HG02938 (cell line): ENCODE measurements at regions not wholly inside any gene's neighbourhood (a gene's known extent, or its start where the extent isn't known, plus 50 kb on each side); places are given as distances from the start of the nearest gene placed in this dataset.
"Not testable (repeated sequence)": the region's sequence is repeated elsewhere in the genome, so short reads cannot be mapped to it uniquely, and the experiment has no call there.

ENCODE experiments used
- ATAC-seq: cut with Tn5 transposase; IDR thresholded peaks from one replicate; pipeline ENCODE4 v1.9.1; 2021; ENCODE audit warnings: mild to moderate bottlenecking, moderate library complexity; ENCODE audit not compliant: unreplicated experiment

- ATAC-seq, result no peak
These were observed 625.1 kb upstream of the ANKRD30A start for GRCh38 chr10:36500266-36500665.

- no peak for ATAC-seq
These were observed 625.7 kb upstream of the ANKRD30A start for GRCh38 chr10:36499693-36500092.

DNA sequence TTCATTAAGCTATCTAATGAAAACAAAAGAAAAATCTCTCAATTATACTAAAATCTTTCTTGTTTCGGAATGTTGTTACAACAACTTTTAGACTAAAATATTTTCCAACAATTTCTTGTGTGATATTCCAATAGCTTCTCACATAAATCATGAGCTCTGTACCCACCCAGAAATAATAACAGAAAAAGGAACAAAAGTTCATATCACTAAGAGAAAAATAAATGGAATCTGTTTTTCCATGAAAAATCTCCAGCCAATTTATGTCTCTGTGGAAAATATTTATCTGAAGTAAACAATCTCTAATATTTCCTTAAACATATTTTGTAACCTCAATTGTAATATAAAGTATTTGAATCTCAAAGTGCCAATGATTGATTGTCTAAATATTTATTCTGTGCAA is 628.6 kb upstream of the ANKRD30A start:
- ATAC-seq, result no peak

DNA sequence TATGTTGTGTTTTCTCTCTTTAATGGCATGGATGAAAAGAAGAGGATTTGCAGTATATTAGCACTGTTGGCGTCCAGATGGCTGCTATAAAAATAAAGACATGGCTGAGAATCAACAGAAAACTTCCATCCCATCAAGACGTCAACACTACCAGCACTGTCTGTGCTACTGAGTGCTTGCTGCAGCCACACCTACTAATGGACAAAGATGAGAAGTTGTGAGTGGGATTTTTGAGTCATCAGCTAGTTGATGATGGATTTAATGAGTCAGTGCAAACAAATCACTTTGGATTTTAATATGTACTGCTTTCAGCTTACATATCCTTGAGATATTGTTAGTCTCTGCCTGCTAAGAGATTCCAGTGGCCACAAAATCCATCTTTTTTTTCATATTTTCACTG is 631.0 kb upstream of the ANKRD30A start:
- ATAC-seq, result no peak

GRCh38 chr10:36493516-36493880 is 631.9 kb upstream of the ANKRD30A start:
- ATAC-seq, result no peak

GRCh38 chr10:36492590-36493515 is 632.5 kb upstream of the ANKRD30A start:
- no peak for ATAC-seq

DNA sequence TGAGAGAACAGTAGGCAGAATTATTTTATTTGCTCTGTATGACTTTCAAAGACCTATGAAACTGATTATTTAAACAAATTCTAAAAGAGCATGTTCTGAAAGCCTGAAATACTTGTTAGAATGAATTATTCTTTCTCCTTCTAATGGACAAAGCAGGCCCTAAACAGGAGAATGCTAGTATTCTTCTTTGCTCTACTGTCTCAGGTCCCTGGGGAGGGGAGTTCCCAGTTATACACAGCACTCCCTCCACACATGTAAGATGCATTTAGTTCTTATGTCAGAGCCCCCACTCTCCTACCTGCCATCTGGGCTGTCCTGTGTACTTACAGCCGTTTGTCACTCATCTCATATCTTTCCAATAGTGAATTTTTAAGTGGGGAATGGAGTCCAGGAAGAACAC is 633.5 kb upstream of the ANKRD30A start:
- ATAC-seq, result no peak

GRCh38 chr10:36489611-36490228 is 635.7 kb upstream of the ANKRD30A start:
- ATAC-seq, result no peak

DNA sequence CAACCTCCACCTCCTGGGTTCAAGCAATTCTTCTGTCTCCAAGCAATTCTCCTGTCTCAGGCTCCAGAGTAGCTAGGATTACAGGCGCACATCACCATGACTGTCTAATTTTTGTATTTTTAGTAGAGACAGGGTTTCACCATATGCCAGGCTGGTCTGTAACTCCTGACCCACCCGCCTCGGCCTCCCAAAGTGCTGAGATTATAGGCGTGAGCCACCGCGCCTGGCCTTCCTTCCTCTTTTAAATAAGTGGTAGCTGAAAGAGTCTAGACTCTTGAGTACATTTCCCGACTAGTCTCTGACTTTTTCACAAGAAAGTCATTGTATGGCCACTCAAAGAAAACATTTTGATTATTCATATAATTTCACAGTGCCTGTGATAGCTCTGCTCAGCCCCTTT is 636.2 kb upstream of the ANKRD30A start:
- no peak for ATAC-seq

- no peak for ATAC-seq
These were observed 636.8 kb upstream of the ANKRD30A start for GRCh38 chr10:36488579-36488978.

GRCh38 chr10:36479073-36479472 is 646.3 kb upstream of the ANKRD30A start:
- ATAC-seq, result no peak

DNA sequence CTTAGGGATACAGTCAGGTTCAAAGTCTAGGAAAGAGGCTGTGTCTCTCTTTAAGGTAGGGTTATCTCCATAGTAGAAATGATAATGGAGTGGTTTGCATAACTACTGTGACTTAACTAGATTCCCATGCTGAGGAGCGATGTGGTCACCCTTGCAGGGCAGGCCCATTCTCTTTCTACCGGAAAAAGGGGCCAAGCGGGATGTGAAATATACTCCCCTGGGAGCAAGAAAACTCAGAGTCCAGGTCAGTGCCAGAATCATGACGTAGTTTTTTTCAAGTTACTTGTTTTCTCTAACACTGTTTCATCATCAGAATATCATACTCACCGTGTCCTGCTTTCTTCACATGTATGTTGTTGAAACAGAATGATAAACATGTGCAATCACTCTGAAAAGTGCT is 649.0 kb upstream of the ANKRD30A start:
- ATAC-seq, result no peak

DNA sequence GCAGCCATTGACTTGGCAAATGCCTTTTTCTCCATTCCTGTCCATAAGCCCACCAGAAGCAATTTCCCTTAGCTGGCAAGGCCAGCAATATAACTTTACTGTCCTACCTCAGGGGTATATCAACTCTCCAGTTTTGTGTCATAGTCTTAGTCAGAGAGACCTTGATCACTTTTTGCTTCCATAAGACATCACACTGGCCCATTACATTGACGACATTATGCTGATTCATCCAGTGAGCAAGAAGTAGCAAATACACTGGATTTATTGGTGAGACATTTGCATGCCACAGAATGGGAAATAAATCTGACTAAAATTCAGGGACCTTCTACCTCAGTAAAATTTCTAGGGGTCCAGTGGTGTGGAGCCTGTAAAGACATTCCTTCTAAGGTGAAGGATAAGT is 649.7 kb upstream of the ANKRD30A start:
- ATAC-seq, result no peak

DNA sequence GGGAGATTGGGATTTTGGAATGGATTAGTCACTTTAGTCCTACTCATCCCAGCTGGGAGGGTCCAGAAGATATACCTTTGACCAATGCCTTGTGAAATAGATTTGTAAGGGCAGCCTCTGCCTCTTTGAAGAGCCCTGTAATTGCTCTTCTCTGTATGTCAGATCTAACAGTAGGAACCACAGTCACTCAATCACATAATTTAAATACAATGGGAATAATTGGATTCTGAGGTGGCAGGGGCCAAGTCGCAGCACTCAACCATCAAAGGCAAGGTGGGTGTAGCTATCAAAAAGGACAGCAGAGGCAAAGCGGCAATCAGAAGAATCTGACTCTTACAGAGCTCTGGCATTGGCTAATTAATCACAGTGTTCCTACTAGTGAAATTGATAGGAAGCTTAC is 650.9 kb upstream of the ANKRD30A start:
- no peak for ATAC-seq

GRCh38 chr10:36473122-36473521 is 652.3 kb upstream of the ANKRD30A start:
- no peak for ATAC-seq

DNA sequence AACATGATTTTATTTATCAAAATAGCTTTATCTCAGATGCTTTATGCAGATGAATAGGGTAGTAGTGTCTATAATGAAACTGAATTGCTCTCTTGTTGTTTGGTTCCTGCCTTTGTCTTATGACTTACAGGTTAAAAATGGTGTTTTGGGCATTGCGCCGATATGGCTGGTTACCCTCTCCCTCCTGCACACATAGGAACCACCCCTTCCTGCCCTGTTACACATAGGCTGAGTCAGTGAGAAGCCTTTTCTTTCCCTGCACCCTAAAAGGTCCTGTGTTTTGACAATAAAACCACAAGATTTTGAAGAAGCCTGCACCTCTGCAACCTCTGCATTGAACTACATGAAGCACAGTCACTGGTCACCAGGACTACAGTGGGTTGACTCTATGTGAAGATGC is 655.8 kb upstream of the ANKRD30A start:
- ATAC-seq, result no peak

DNA sequence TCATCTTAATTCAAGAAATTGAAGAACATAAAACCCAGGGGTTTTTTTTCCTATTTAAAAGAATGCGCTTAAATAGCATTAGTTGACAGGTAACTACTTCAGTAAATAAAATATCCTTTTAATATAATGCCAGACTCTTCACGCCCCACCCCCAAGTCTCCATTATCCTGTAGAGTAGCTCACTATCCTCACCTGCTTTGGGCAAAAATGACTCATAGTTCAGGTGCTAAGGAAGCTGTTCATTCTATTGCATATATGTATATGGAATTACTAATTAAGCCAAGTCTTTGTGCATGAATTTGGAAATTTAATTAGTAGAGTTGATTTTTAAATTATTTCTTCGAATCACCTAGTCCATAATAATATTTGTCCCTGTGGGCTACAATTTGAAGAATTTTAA is 656.8 kb upstream of the ANKRD30A start:
- ATAC-seq, result no peak

DNA sequence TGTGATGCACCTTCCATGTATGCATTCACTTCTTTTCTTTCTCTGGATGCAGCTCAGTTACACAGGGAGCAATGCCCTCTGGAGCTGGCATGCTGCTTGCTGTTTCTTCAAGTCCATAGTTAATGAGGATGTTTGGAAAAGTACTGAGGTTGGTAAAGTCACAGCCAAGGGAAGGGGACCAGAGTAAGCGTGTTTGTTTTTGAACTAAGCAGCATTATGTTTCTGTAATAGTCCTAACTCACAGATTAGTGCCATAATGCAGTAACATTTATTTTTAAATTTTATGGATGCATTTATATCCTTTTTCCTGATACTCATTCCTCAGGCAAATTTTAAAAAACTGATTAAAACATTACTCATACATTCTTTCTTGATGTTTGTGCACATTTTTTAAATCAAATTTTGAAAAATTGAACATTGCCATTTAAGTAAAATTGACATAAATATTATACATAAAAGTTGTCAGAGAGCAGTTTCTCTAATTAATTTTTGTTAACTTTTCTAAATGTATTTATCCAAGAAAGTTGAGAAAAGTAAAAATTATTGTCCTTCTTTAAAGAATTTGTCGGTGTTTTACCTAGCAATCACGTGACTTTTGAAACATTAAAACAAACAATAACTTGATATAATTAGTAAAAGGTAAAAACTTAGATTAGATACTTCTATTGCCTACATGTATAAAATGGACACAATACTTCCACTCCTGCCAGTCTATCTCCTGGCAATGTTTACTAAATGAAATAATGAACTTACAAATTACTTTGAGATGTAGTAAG is 659.6 kb upstream of the ANKRD30A start:
- ATAC-seq, result no peak

GRCh38 chr10:36464291-36464690 is 661.1 kb upstream of the ANKRD30A start:
- no peak for ATAC-seq

DNA sequence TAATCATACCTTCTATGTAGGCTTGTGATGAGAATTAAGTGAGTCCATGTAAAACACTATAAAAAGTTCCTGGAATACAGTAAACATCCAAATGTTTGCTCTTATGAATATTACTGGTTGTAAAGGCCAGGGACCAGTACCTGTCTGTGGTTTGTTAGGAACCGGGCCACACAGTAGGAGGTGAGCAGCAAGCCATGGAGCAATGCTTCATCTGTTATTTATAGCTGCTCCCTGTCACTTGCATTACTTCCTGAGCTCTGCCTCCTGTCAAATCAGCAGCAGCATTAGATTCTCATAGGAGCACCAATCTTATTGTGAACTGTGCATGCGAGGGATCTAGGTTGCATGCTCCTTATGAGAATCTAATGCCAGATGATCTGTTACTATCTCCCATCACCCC is 662.0 kb upstream of the ANKRD30A start:
- no peak for ATAC-seq

DNA sequence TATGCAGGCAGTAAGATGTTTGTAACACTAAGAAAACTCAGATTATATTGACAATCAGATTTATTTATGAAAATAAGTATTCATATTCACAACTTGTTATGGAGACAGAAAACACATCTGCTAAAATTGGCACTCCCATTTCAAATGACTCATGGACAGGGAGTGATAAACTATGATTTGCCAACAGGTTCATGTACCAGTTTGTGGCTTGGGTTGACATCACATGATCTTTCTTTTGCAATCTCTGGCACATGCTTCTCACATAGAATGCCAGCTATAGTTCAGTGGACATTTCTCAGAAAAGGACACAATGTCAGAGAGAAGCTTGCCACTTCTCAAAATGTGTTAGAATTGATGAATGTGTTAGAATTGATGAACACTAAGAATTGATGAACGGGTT is 663.2 kb upstream of the ANKRD30A start:
- no peak for ATAC-seq

- ATAC-seq, result not testable (repeated sequence)
These were observed 667.0 kb upstream of the ANKRD30A start for GRCh38 chr10:36458437-36458836.
